ENCODE measurements at regions not wholly inside any gene's neighbourhood (a gene's known extent, or its start where the extent isn't known, plus 50 kb on each side); places are given as distances from the start of the nearest gene placed in this dataset.

- H4K8ac ChIP-seq (ENCODE audit: extremely low read depth, insufficient read depth, low read length), result no peak overlapping the region
- H4K20me1 ChIP-seq (replicated peaks in 1 of 2; ENCODE audit: control insufficient read depth in 1 of 2, insufficient read depth in 2 of 2, low read length in 2 of 2), result no peaks in the 10 kb centered on the region
- H3K4me3 ChIP-seq (ENCODE audit: extremely low read depth in 1 of 4, insufficient read depth in 2 of 4, low read depth in 3 of 4, low read length in 4 of 4), result no peak overlapping the region
- no peak overlapping the region for H2BK120ac ChIP-seq (replicated peaks; ENCODE audit: low read depth, low read length)
- ChIA-PET CTCF (ENCODE audit: partially characterized antibody) (no interaction called here), POLR2A (ENCODE audit: partially characterized antibody) (no interaction called here)
- no peaks in the 10 kb centered on the region for H3K4me1 ChIP-seq (replicated peaks in 1 of 4; ENCODE audit: control insufficient read depth in 3 of 4, insufficient read depth in 4 of 4, low read length in 3 of 4)
- 79% methylated on average over 11 of the region's 11 CpGs; no CpG with 5 or more reads in 1 of the 2 experiments for WGBS, 2 experiments (ENCODE audit: extremely low coverage in 1 of 2, insufficient coverage in 1 of 2, insufficient read length in 1 of 2, insufficient replicate concordance in 2 of 2, low coverage in 1 of 2, low lambda C conversion rate in 2 of 2, missing lambda C conversion rate in 1 of 2)
- H4K91ac ChIP-seq (replicated peaks; ENCODE audit: insufficient read length, low read length), result no peak overlapping the region
- no peak overlapping the region for H4K5ac ChIP-seq (ENCODE audit: insufficient read length, low read depth, low read length)
- H3K4me2 ChIP-seq (ENCODE audit: insufficient read depth in 1 of 2, low read depth in 2 of 2, low read length in 2 of 2), result no peak overlapping the region
- no peaks in the 10 kb centered on the region for H3K36me3 ChIP-seq (ENCODE audit: control insufficient read depth in 2 of 4, insufficient read depth in 4 of 4, low read length in 3 of 4)
- no peak overlapping the region for H2BK5ac ChIP-seq (ENCODE audit: low read depth, low read length)
- H3K23me2 ChIP-seq (ENCODE audit: low read depth, low read length), result no peaks in the 10 kb centered on the region
- H2BK15ac ChIP-seq (ENCODE audit: low read length), result no peak overlapping the region
- no peaks in the 10 kb centered on the region for H3K79me2 ChIP-seq (ENCODE audit: control insufficient read depth in 1 of 2, insufficient read depth in 2 of 2, low read length in 2 of 2)
- H3K79me1 ChIP-seq (ENCODE audit: low read depth, low read length), result no peaks in the 10 kb centered on the region
- FAIRE-seq (no peak), DNase-seq (ENCODE audit: low read depth in 1 of 2, low spot score in 2 of 2) (no peak)
- TF ChIP-seq CREB1 (IDR thresholded peaks at IDR 0.05) (no peak), RXRA (IDR thresholded peaks at IDR 0.05; ENCODE audit: insufficient read depth, low read depth, low read length) (no peak), SRF (IDR thresholded peaks at IDR 0.05; ENCODE audit: low read depth, low read length) (no peak), HDAC6 (IDR thresholded peaks at IDR 0.05; ENCODE audit: low read depth, low read length) (no peak), RNF2 (IDR thresholded peaks at IDR 0.05; ENCODE audit: borderline replicate concordance, low read depth, low read length, missing control alignments, poor library complexity, severe bottlenecking) (no peak)
- TF ChIP-seq, protein P1, sequence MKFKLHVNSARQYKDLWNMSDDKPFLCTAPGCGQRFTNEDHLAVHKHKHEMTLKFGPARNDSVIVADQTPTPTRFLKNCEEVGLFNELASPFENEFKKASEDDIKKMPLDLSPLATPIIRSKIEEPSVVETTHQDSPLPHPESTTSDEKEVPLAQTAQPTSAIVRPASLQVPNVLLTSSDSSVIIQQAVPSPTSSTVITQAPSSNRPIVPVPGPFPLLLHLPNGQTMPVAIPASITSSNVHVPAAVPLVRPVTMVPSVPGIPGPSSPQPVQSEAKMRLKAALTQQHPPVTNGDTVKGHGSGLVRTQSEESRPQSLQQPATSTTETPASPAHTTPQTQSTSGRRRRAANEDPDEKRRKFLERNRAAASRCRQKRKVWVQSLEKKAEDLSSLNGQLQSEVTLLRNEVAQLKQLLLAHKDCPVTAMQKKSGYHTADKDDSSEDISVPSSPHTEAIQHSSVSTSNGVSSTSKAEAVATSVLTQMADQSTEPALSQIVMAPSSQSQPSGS (IDR thresholded peaks at IDR 0.05; ENCODE audit: low read length), result no peak
- H2BK12ac ChIP-seq (ENCODE audit: low read depth, low read length), result no peak overlapping the region
- no peak overlapping the region for H3K56ac ChIP-seq (replicated peaks; ENCODE audit: insufficient read length, low read depth, low read length)
- H3K9ac ChIP-seq (replicated peaks in 1 of 4; ENCODE audit: extremely low read depth in 1 of 4, low read depth in 3 of 4, low read length in 3 of 4), result no peak overlapping the region
- no peak overlapping the region for H3K23ac ChIP-seq (ENCODE audit: insufficient read length)
- no peak overlapping the region for H2BK20ac ChIP-seq (ENCODE audit: low read length)
- no peak overlapping the region for H2AK5ac ChIP-seq (ENCODE audit: low read depth, low read length)
- H3K9me3 ChIP-seq (ENCODE audit: insufficient read depth in 2 of 2, low read depth in 1 of 2, low read length in 1 of 2), result peaks cover 55 to 75% of the 10 kb centered on the region in 2 experiments
- H3K4ac ChIP-seq (replicated peaks; ENCODE audit: insufficient read length, low read depth, low read length), result no peak overlapping the region
- H3K27ac ChIP-seq (ENCODE audit: low read depth, low read length), result no peak overlapping the region
- H3K18ac ChIP-seq (ENCODE audit: extremely low read depth, low read length), result no peak overlapping the region
- no peak overlapping the region for H3K14ac ChIP-seq (ENCODE audit: insufficient read length)
- H3K27me3 ChIP-seq (replicated peaks in 1 of 4; ENCODE audit: control insufficient read depth in 3 of 4, extremely low read depth in 1 of 4, insufficient read depth in 3 of 4, low read length in 3 of 4), result no peaks in the 10 kb centered on the region
- H2AFZ ChIP-seq (ENCODE audit: low read length), result no peak overlapping the region
Observed at GRCh38 chr19:22526661-22527272, 104.6 kb upstream of the ZNF98 start.

Measured in H1 (cell line).